H1 (cell line): ENCODE measurements at regions not wholly inside any gene's neighbourhood (a gene's known extent, or its start where the extent isn't known, plus 50 kb on each side); places are given as distances from the start of the nearest gene placed in this dataset.

Experiments used
- CTCF ChIA-PET: fragments of 300-600 bp; sonication (Branson Sonifier 250); formaldehyde crosslinking; loops from one replicate; lab custom pipeline; 2021; ENCODE audit not compliant: partially characterized antibody; lab: Charles Lee
- POLR2A ChIA-PET: fragments of 300-600 bp; sonication (Branson Sonifier 250); formaldehyde crosslinking; loops from one replicate; lab custom pipeline; 2021; ENCODE audit warnings: inconsistent platforms; ENCODE audit not compliant: partially characterized antibody; lab: Charles Lee
- DNase-seq, 2 experiments: peaks; one replicate each; pipeline versions ENCODE4 v3.0.0 to v3.0.0-alpha.2; 2010 to 2022; ENCODE audit warnings: low spot score in 2 of 2, low read depth in 1 of 2, mixed read lengths in 1 of 2
- FAIRE-seq: peaks from 2 replicates; lab custom pipeline; 2011; peaks lifted over from hg19 to GRCh38; lab: Jason Lieb, UNC
- H2AFZ ChIP-seq: 2 replicates; pipeline ENCODE4 v1.8.1; 2012; ENCODE audit warnings: low read length, inconsistent platforms
- H2AK5ac ChIP-seq: 2 replicates; pipeline ENCODE4 v1.6.1; 2013; ENCODE audit warnings: low read depth, low read length
- H2BK120ac ChIP-seq: replicated peaks from 2 replicates; pipeline ENCODE3; 2013; ENCODE audit warnings: low read depth, low read length, inconsistent platforms
- H2BK12ac ChIP-seq: 2 replicates; pipeline ENCODE4 v1.6.1; 2013; ENCODE audit warnings: low read depth, low read length
- H2BK15ac ChIP-seq: 2 replicates; pipeline ENCODE4 v1.6.1; 2013; ENCODE audit warnings: low read length
- H2BK20ac ChIP-seq: 2 replicates; pipeline ENCODE4 v1.6.1; 2013; ENCODE audit warnings: low read length
- H2BK5ac ChIP-seq: 2 replicates; pipeline ENCODE4 v1.6.1; 2013; ENCODE audit warnings: low read depth, low read length
- H3K14ac ChIP-seq: 2 replicates; pipeline ENCODE4 v1.6.1; 2013; ENCODE audit warnings: inconsistent platforms; ENCODE audit not compliant: insufficient read length
- H3K18ac ChIP-seq: 2 replicates; pipeline ENCODE4 v1.6.1; 2013; ENCODE audit warnings: low read length; ENCODE audit errors: extremely low read depth
- H3K23ac ChIP-seq: 2 replicates; pipeline ENCODE4 v1.6.1; 2013; ENCODE audit warnings: inconsistent platforms; ENCODE audit not compliant: insufficient read length
- H3K23me2 ChIP-seq: 2 replicates; pipeline ENCODE4 v1.6.1; 2013; ENCODE audit warnings: low read depth, low read length
- H3K27ac ChIP-seq: 2 replicates; pipeline ENCODE4 v1.6.1; 2011; ENCODE audit warnings: low read depth, low read length, inconsistent platforms
- H3K27me3 ChIP-seq, 4 experiments: replicated peaks in 1 of 4; 1 replicate in 1 of 4; 2 replicates in 3 of 4; pipeline versions ENCODE4 v1.6.1 to v1.8.1; 2011 to 2013; ENCODE audit warnings: low read length in 3 of 4, mild to moderate bottlenecking in 3 of 4, inconsistent platforms in 2 of 4, mixed read lengths in 2 of 4, moderate library complexity in 1 of 4; ENCODE audit not compliant: control insufficient read depth in 3 of 4, insufficient read depth in 3 of 4; ENCODE audit errors: extremely low read depth in 1 of 4
- H3K36me3 ChIP-seq, 4 experiments: 2 replicates each; pipeline versions ENCODE4 v1.6.1 to v1.8.1; 2011 to 2013; ENCODE audit warnings: mild to moderate bottlenecking in 4 of 4, low read length in 3 of 4, moderate library complexity in 2 of 4, control low read depth in 1 of 4, inconsistent platforms in 1 of 4; ENCODE audit not compliant: insufficient read depth in 4 of 4, control insufficient read depth in 2 of 4
- H3K4ac ChIP-seq: replicated peaks from 2 replicates; pipeline ENCODE3; 2013; ENCODE audit warnings: low read length, low read depth, mixed read lengths, inconsistent platforms; ENCODE audit not compliant: insufficient read length
- H3K4me1 ChIP-seq, 4 experiments: replicated peaks in 1 of 4; 1 replicate in 1 of 4; 2 replicates in 3 of 4; pipeline versions ENCODE4 v1.6.1 to v1.8.1; 2011 to 2013; ENCODE audit warnings: low read length in 3 of 4, inconsistent platforms in 2 of 4, mixed read lengths in 1 of 4; ENCODE audit not compliant: insufficient read depth in 4 of 4, control insufficient read depth in 3 of 4
- H3K4me2 ChIP-seq, 2 experiments: 2 replicates each; pipeline versions ENCODE4 v1.6.1 to v1.8.1; 2011 to 2013; ENCODE audit warnings: low read depth in 2 of 2, low read length in 2 of 2, control low read depth in 1 of 2, inconsistent platforms in 1 of 2, mild to moderate bottlenecking in 1 of 2; ENCODE audit not compliant: insufficient read depth in 1 of 2
- H3K4me3 ChIP-seq, 4 experiments: fragments of 200-600, 300-600 bp in 1 of 4; sonication (generic), shearing (Covaris generic), sonication (Bioruptor Twin) in 1 of 4; 2 replicates each; pipeline versions ENCODE4 v1.5.1 to v1.8.1; 2011 to 2016; ENCODE audit warnings: low read length in 4 of 4, low read depth in 3 of 4, control low read depth in 2 of 4, inconsistent platforms in 2 of 4, mild to moderate bottlenecking in 2 of 4, mixed read lengths in 1 of 4, moderate library complexity in 1 of 4; ENCODE audit not compliant: insufficient read depth in 2 of 4; ENCODE audit errors: extremely low read depth in 1 of 4
- H3K56ac ChIP-seq: replicated peaks from 2 replicates; pipeline ENCODE3; 2013; ENCODE audit warnings: low read depth, mild to moderate bottlenecking, mixed read lengths, low read length, inconsistent platforms; ENCODE audit not compliant: insufficient read length
- H3K79me1 ChIP-seq: 2 replicates; pipeline ENCODE4 v1.6.1; 2013; ENCODE audit warnings: low read depth, low read length, control low read depth
- H3K79me2 ChIP-seq, 2 experiments: 2 replicates each; pipeline versions ENCODE4 v1.6.1 to v1.8.1; 2012 to 2013; ENCODE audit warnings: low read length in 2 of 2, mild to moderate bottlenecking in 2 of 2, inconsistent platforms in 1 of 2; ENCODE audit not compliant: insufficient read depth in 2 of 2, control insufficient read depth in 1 of 2
- H3K9ac ChIP-seq, 4 experiments: replicated peaks in 1 of 4; 1 replicate in 1 of 4; 2 replicates in 3 of 4; pipeline versions ENCODE4 v1.6.1 to v1.8.1; 2011 to 2013; ENCODE audit warnings: low read depth in 3 of 4, low read length in 3 of 4, control low read depth in 2 of 4, mild to moderate bottlenecking in 2 of 4, moderate library complexity in 2 of 4, inconsistent platforms in 1 of 4; ENCODE audit errors: extremely low read depth in 1 of 4
- H3K9me3 ChIP-seq, 2 experiments: 2 replicates each; pipeline versions ENCODE4 v1.6.1 to v1.8.1; 2012 to 2013; ENCODE audit warnings: mild to moderate bottlenecking in 2 of 2, moderate library complexity in 2 of 2, control low read depth in 1 of 2, inconsistent platforms in 1 of 2, low read depth in 1 of 2, low read length in 1 of 2, mixed read lengths in 1 of 2; ENCODE audit not compliant: insufficient read depth in 2 of 2
- H4K20me1 ChIP-seq, 2 experiments: replicated peaks in 1 of 2; 2 replicates each; pipeline versions ENCODE3 to v1.8.1; 2011 to 2013; ENCODE audit warnings: inconsistent platforms in 2 of 2, low read length in 2 of 2, mild to moderate bottlenecking in 1 of 2; ENCODE audit not compliant: insufficient read depth in 2 of 2, control insufficient read depth in 1 of 2
- H4K5ac ChIP-seq: 2 replicates; pipeline ENCODE4 v1.6.1; 2013; ENCODE audit warnings: low read length, low read depth, mixed read lengths, inconsistent platforms; ENCODE audit not compliant: insufficient read length
- H4K8ac ChIP-seq: 2 replicates; pipeline ENCODE4 v1.8.0; 2013; ENCODE audit warnings: mild to moderate bottlenecking, moderate library complexity, low read length, inconsistent platforms; ENCODE audit not compliant: insufficient read depth; ENCODE audit errors: extremely low read depth
- H4K91ac ChIP-seq: replicated peaks from 2 replicates; pipeline ENCODE3; 2013; ENCODE audit warnings: low read length, mixed read lengths, inconsistent platforms; ENCODE audit not compliant: insufficient read length
- CHD1 ChIP-seq: IDR thresholded peaks from 2 replicates; pipeline ENCODE4 v1.6.1; 2012; ENCODE audit warnings: low read depth, low read length, improper control_type of control experiment
- POU5F1 ChIP-seq: IDR thresholded peaks from 2 replicates; pipeline ENCODE4 v1.6.1; 2011; ENCODE audit warnings: low read depth, mild to moderate bottlenecking, low read length, moderate library complexity
- RBBP5 ChIP-seq: IDR thresholded peaks from 2 replicates; pipeline ENCODE4 v1.7.1; 2012; ENCODE audit warnings: low read depth, mild to moderate bottlenecking, inconsistent platforms, low read length, moderate library complexity, borderline replicate concordance
- SP2 ChIP-seq: IDR thresholded peaks from 2 replicates; pipeline ENCODE4 v1.6.1; 2012; ENCODE audit warnings: mild to moderate bottlenecking, low read length, inconsistent platforms
- TCF12 ChIP-seq: IDR thresholded peaks from 2 replicates; pipeline ENCODE4 v1.6.1; 2011; ENCODE audit warnings: low read depth, mild to moderate bottlenecking, low read length
- WGBS, 2 experiments: shearing (Covaris generic) in 1 of 2; methylation state at CpG; one replicate each; pipeline versions ENCODE4 v1.1.6 to v1.1.7; 2013 to 2015; ENCODE audit warnings: low lambda C conversion rate in 2 of 2, mixed read lengths in 2 of 2, inconsistent platforms in 1 of 2, low coverage in 1 of 2, missing lambda C conversion rate in 1 of 2; ENCODE audit not compliant: insufficient replicate concordance in 2 of 2, insufficient coverage in 1 of 2, insufficient read length in 1 of 2; ENCODE audit errors: extremely low coverage in 1 of 2, missing lambda C conversion rate in 1 of 2; 5-methylcytosine and 5-hydroxymethylcytosine counted together

GRCh38 chr4:1534095-1534872 is 128.0 kb upstream of the NKX1-1 start:
- H3K4me1 ChIP-seq = no peaks in the 10 kb centered on the region; a peak in 1 of 7 replicates
- no peak overlapping the region for H3K27ac ChIP-seq
- CTCF ChIA-PET = interaction anchor here (0.9 to 5.9 kb wide), 3 partner anchors 16 to 178 kb away, joined by 3 to 49 read pairs (median 4); no protein-coding TSS in a partner anchor

More at GRCh38 chr4:1534095-1534872, 128.0 kb upstream of the NKX1-1 start:
- H3K79me2 ChIP-seq = no peaks in the 10 kb centered on the region
- no peaks in the 10 kb centered on the region for H3K79me1 ChIP-seq
- H3K36me3 ChIP-seq = no peaks in the 10 kb centered on the region
- no peak overlapping the region for H3K18ac ChIP-seq
- no peak overlapping the region for H3K4me2 ChIP-seq
- H2AFZ ChIP-seq = no peak overlapping the region
- no peak overlapping the region for H3K56ac ChIP-seq
- no peak for FAIRE-seq
- DNase-seq = no peak
- no peak overlapping the region for H3K23ac ChIP-seq
- no peak overlapping the region for H2BK20ac ChIP-seq
- H3K27me3 ChIP-seq = no peaks in the 10 kb centered on the region
- POLR2A ChIA-PET = no interaction called here
- H2BK15ac ChIP-seq = no peak overlapping the region
- H3K4me3 ChIP-seq = no peak overlapping the region
- H3K4ac ChIP-seq = no peak overlapping the region
- no peak overlapping the region for H2BK12ac ChIP-seq
- H3K9me3 ChIP-seq = no peaks in the 10 kb centered on the region
- H2AK5ac ChIP-seq = no peak overlapping the region
- no peak overlapping the region for H4K8ac ChIP-seq
- no peak overlapping the region for H3K14ac ChIP-seq
- TF ChIP-seq RBBP5 (no peak), SP2 (no peak), TCF12 (no peak), POU5F1 (no peak), CHD1 (no peak)
- TF ChIP-seq, all 59 proteins: peak for 0
- 89% methylated on average over 16 of the region's 18 CpGs; no CpG with 5 or more reads in 1 of the 2 experiments for WGBS, 2 experiments
- H4K91ac ChIP-seq = no peak overlapping the region
- H4K20me1 ChIP-seq = peaks cover 0 to 6% of the 10 kb centered on the region in 2 experiments
- no peak overlapping the region for H2BK5ac ChIP-seq
- no peak overlapping the region for H4K5ac ChIP-seq
- H2BK120ac ChIP-seq = no peak overlapping the region
- no peak overlapping the region for H3K9ac ChIP-seq
- peaks cover 3% of the 10 kb centered on the region; the same call in 1 of the 2 replicates for H3K23me2 ChIP-seq
